ENCODE measurements at regions not wholly inside any gene's neighbourhood (a gene's known extent, or its start where the extent isn't known, plus 50 kb on each side); places are given as distances from the start of the nearest gene placed in this dataset.
A peak's percentile ranks its signal among the peaks of the same experiment; 100 is the strongest.

- intact Hi-C loops (cut with DNase I) = loop anchor here (1.0 to 10.0 kb wide), 5 partner anchors 74 to 746 kb away; no protein-coding TSS in a partner anchor
- peak; percentile 39 for DNase-seq (ENCODE audit: low spot score)
- no peak for TF ChIP-seq POLR2A (IDR thresholded peaks at IDR 0.05)
- peak; percentile 43 to 85 (median 72) for TF ChIP-seq CTCF (IDR thresholded peaks at IDR 0.05)
- Histone ChIP-seq H3K36me3 (no peaks in the 10 kb centered on the region), H3K27ac (no peak overlapping the region), H3K4me3 (no peak overlapping the region), H3K9me3 (no peaks in the 10 kb centered on the region), H3K27me3 (replicated peaks; ENCODE audit: insufficient read depth) (no peaks in the 10 kb centered on the region), H3K4me1 (replicated peaks) (no peaks in the 10 kb centered on the region)
- WGBS = 14% methylated on average over 4 of the region's 4 CpGs
Observed at GRCh38 chr17:12256380-12256995, 235.8 kb downstream of the MAP2K4 start.

- no peaks in the 10 kb centered on the region for H3K4me1 ChIP-seq (replicated peaks)
- H3K27ac ChIP-seq = no peak overlapping the region
- 56% methylated on average over 5 of the region's 5 CpGs for WGBS
- H3K36me3 ChIP-seq = no peaks in the 10 kb centered on the region
- H3K27me3 ChIP-seq (replicated peaks; ENCODE audit: insufficient read depth) = no peaks in the 10 kb centered on the region
- H3K9me3 ChIP-seq = no peaks in the 10 kb centered on the region
- intact Hi-C loops (cut with DNase I) = loop anchor here (5.0 to 10.0 kb wide), 4 partner anchors 75 to 745 kb away; no protein-coding TSS in a partner anchor
- DNase-seq (ENCODE audit: low spot score) = no peak
- no peak for TF ChIP-seq POLR2AphosphoS5 (IDR thresholded peaks at IDR 0.05)
- no peak for TF ChIP-seq CTCF (IDR thresholded peaks at IDR 0.05)
- TF ChIP-seq POLR2A (IDR thresholded peaks at IDR 0.05) = no peak
- H3K4me3 ChIP-seq = no peak overlapping the region
Observed at GRCh38 chr17:12257176-12257575, 236.5 kb downstream of the MAP2K4 start.

- 95% methylated on average over 10 of the region's 10 CpGs for WGBS
- Histone ChIP-seq H3K4me3 (no peak overlapping the region), H3K36me3 (no peaks in the 10 kb centered on the region), H3K27ac (no peak overlapping the region), H3K4me1 (replicated peaks) (no peaks in the 10 kb centered on the region), H3K27me3 (replicated peaks; ENCODE audit: insufficient read depth) (no peaks in the 10 kb centered on the region), H3K9me3 (no peaks in the 10 kb centered on the region)
- TF ChIP-seq POLR2A (IDR thresholded peaks at IDR 0.05) = no peak
- intact Hi-C loops (cut with DNase I) = no loop called here
- no peak for DNase-seq (ENCODE audit: low spot score)
Observed at GRCh38 chr17:12261354-12261753, 240.7 kb downstream of the MAP2K4 start.

- WGBS = 82% methylated on average over 6 of the region's 6 CpGs
- intact Hi-C loops (cut with DNase I) = no loop called here
- Histone ChIP-seq H3K4me1 (replicated peaks) (no peaks in the 10 kb centered on the region), H3K9me3 (no peaks in the 10 kb centered on the region), H3K27me3 (replicated peaks; ENCODE audit: insufficient read depth) (no peaks in the 10 kb centered on the region), H3K4me3 (no peak overlapping the region), H3K27ac (no peak overlapping the region), H3K36me3 (no peaks in the 10 kb centered on the region)
- no peak for DNase-seq (ENCODE audit: low spot score)
- TF ChIP-seq POLR2AphosphoS5 (IDR thresholded peaks at IDR 0.05) = no peak
- TF ChIP-seq POLR2A (IDR thresholded peaks at IDR 0.05) = no peak
- TF ChIP-seq CTCF (IDR thresholded peaks at IDR 0.05) = no peak
Observed at GRCh38 chr17:12269751-12270150, 249.1 kb downstream of the MAP2K4 start.

GRCh38 chr17:12277827-12278226, 257.1 kb downstream of the MAP2K4 start:
- no peak overlapping the region for H3K4me3 ChIP-seq
- H3K27ac ChIP-seq = no peak overlapping the region
- H3K9me3 ChIP-seq = no peaks in the 10 kb centered on the region
- DNase-seq (ENCODE audit: low spot score) = no peak
- intact Hi-C loops (cut with DNase I) = no loop called here
- no peaks in the 10 kb centered on the region for H3K4me1 ChIP-seq (replicated peaks)
- no peaks in the 10 kb centered on the region for H3K36me3 ChIP-seq
- WGBS = 49% methylated on average over 3 of the region's 3 CpGs
- no peaks in the 10 kb centered on the region for H3K27me3 ChIP-seq (replicated peaks; ENCODE audit: insufficient read depth)
- TF ChIP-seq CTCF (IDR thresholded peaks at IDR 0.05) (no peak), POLR2AphosphoS5 (IDR thresholded peaks at IDR 0.05) (peak; percentile 14), POLR2A (IDR thresholded peaks at IDR 0.05) (no peak)

Measured in prostate gland (tissue), 2 donors.